ENCODE measurements at regions not wholly inside any gene's neighbourhood (a gene's known extent, or its start where the extent isn't known, plus 50 kb on each side); places are given as distances from the start of the nearest gene placed in this dataset.
A peak's percentile ranks its signal among the peaks of the same experiment; 100 is the strongest.

- Histone ChIP-seq H3K9me3 (no peaks in the 10 kb centered on the region), H3K4me1 (peaks cover 7% of the 10 kb centered on the region; the same call in 1 of the 2 replicates), H3K36me3 (no peaks in the 10 kb centered on the region), H3K4me3 (ENCODE audit: low read depth, low read length) (no peak overlapping the region), H3K27me3 (no peaks in the 10 kb centered on the region)
- TF ChIP-seq, protein P1, sequence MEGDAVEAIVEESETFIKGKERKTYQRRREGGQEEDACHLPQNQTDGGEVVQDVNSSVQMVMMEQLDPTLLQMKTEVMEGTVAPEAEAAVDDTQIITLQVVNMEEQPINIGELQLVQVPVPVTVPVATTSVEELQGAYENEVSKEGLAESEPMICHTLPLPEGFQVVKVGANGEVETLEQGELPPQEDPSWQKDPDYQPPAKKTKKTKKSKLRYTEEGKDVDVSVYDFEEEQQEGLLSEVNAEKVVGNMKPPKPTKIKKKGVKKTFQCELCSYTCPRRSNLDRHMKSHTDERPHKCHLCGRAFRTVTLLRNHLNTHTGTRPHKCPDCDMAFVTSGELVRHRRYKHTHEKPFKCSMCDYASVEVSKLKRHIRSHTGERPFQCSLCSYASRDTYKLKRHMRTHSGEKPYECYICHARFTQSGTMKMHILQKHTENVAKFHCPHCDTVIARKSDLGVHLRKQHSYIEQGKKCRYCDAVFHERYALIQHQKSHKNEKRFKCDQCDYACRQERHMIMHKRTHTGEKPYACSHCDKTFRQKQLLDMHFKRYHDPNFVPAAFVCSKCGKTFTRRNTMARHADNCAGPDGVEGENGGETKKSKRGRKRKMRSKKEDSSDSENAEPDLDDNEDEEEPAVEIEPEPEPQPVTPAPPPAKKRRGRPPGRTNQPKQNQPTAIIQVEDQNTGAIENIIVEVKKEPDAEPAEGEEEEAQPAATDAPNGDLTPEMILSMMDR (IDR thresholded peaks at IDR 0.05; ENCODE audit: low read depth, low read length): no peak
- DNase-seq: no peak
Measured at GRCh38 chr10:88120075-88120474, 256.6 kb downstream of the PTEN start.

- Histone ChIP-seq H3K9me3 (no peaks in the 10 kb centered on the region), H3K4me1 (peaks cover 3% of the 10 kb centered on the region), H3K27me3 (no peaks in the 10 kb centered on the region), H3K36me3 (no peaks in the 10 kb centered on the region), H3K4me3 (ENCODE audit: low read depth, low read length) (no peak overlapping the region)
- no peak for DNase-seq
- TF ChIP-seq, protein P1 (IDR thresholded peaks at IDR 0.05; ENCODE audit: low read depth, low read length): no peak
Measured at GRCh38 chr10:88120599-88121333, 257.3 kb downstream of the PTEN start.

- no peak for DNase-seq
- TF ChIP-seq, protein P1 (IDR thresholded peaks at IDR 0.05; ENCODE audit: low read depth, low read length): no peak
- Histone ChIP-seq H3K27me3 (no peaks in the 10 kb centered on the region), H3K4me1 (peaks cover 6% of the 10 kb centered on the region), H3K4me3 (ENCODE audit: low read depth, low read length) (no peak overlapping the region), H3K9me3 (no peaks in the 10 kb centered on the region), H3K36me3 (no peaks in the 10 kb centered on the region)
Measured at GRCh38 chr10:88121361-88121760, 257.9 kb downstream of the PTEN start.

DNA sequence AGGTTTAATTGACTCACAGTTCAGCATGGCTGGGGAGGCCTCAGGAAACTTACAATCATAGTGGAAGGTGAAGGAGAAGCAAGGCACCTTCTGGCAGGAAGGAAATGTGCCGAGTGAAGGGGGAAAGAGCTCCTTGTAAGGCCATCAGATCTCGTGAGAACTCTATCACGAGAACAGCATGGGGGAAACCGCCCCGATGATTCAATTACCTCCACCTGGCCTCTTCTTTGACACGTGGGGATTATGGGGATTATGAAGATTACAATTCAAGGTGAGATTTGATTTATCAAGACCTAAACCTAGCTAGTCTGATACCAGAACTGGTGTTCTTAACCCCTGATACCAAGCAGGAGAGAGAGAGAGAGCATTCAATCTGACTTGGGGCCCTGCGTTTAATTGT is 258.7 kb downstream of the PTEN start:
- peaks cover 6% of the 10 kb centered on the region for H3K4me1 ChIP-seq
- H3K4me3 ChIP-seq (ENCODE audit: low read depth, low read length): no peak overlapping the region
- no peak for DNase-seq
- no peaks in the 10 kb centered on the region for H3K36me3 ChIP-seq
- no peaks in the 10 kb centered on the region for H3K27me3 ChIP-seq
- TF ChIP-seq, protein P1 (IDR thresholded peaks at IDR 0.05; ENCODE audit: low read depth, low read length): no peak
- no peaks in the 10 kb centered on the region for H3K9me3 ChIP-seq

- H3K36me3 ChIP-seq: no peaks in the 10 kb centered on the region
- H3K9me3 ChIP-seq: no peaks in the 10 kb centered on the region
- no peak for DNase-seq
- H3K4me1 ChIP-seq: peaks cover 6% of the 10 kb centered on the region
- H3K27me3 ChIP-seq: no peaks in the 10 kb centered on the region
- TF ChIP-seq, protein P1 (IDR thresholded peaks at IDR 0.05; ENCODE audit: low read depth, low read length): no peak
- no peak overlapping the region for H3K4me3 ChIP-seq (ENCODE audit: low read depth, low read length)
Measured at GRCh38 chr10:88122576-88122975, 259.2 kb downstream of the PTEN start.

- H3K36me3 ChIP-seq: no peaks in the 10 kb centered on the region
- H3K9me3 ChIP-seq: no peaks in the 10 kb centered on the region
- TF ChIP-seq, protein P1 (IDR thresholded peaks at IDR 0.05; ENCODE audit: low read depth, low read length): 0 out of 2 replicates have a peak, but pooled peaks have one; percentile 2
- DNase-seq: peak; percentile 23
- H3K4me3 ChIP-seq (ENCODE audit: low read depth, low read length): no peak overlapping the region
- no peaks in the 10 kb centered on the region for H3K27me3 ChIP-seq
- H3K4me1 ChIP-seq: peaks cover 6% of the 10 kb centered on the region
Measured at GRCh38 chr10:88125766-88126165, 262.3 kb downstream of the PTEN start.
